ENCODE measurements at regions not wholly inside any gene's neighbourhood (a gene's known extent, or its start where the extent isn't known, plus 50 kb on each side); places are given as distances from the start of the nearest gene placed in this dataset.

- ChIA-PET POLR2A (no interaction called here), CTCF (no interaction called here)
- Histone ChIP-seq H3K27me3 (ENCODE audit: control insufficient read depth, insufficient read depth, low read length) (no peaks in the 10 kb centered on the region), H3K36me3 (ENCODE audit: control insufficient read depth, insufficient read depth, low read length) (no peaks in the 10 kb centered on the region), H3K4me3 (ENCODE audit: low read depth, low read length) (no peak overlapping the region)
- no peak for TF ChIP-seq CTCF (IDR thresholded peaks at IDR 0.05; ENCODE audit: insufficient read depth, low read depth, low read length)
- no peak for DNase-seq (ENCODE audit: low read depth)
These were observed 370.0 kb downstream of the FGF9 start for GRCh38 chr13:22040810-22041364.

- CTCF ChIA-PET, result interaction anchor here (0.6 kb wide), 1 partner anchor 147 kb away, joined by 3 read pairs; no protein-coding TSS in a partner anchor
- POLR2A ChIA-PET, result no interaction called here
These were observed 370.9 kb downstream of the FGF9 start for GRCh38 chr13:22041741-22042140.

GRCh38 chr13:22047082-22047784 is 376.4 kb downstream of the FGF9 start:
- no peak for DNase-seq (ENCODE audit: low read depth)
- ChIA-PET POLR2A (no interaction called here), CTCF (no interaction called here)
- no peak for TF ChIP-seq CTCF (IDR thresholded peaks at IDR 0.05; ENCODE audit: insufficient read depth, low read depth, low read length)
- no peak overlapping the region for H3K4me3 ChIP-seq (ENCODE audit: low read depth, low read length)
- no peaks in the 10 kb centered on the region for H3K27me3 ChIP-seq (ENCODE audit: control insufficient read depth, insufficient read depth, low read length)
- H3K36me3 ChIP-seq (ENCODE audit: control insufficient read depth, insufficient read depth, low read length), result no peaks in the 10 kb centered on the region

More at GRCh38 chr13:22041741-22042140, 370.9 kb downstream of the FGF9 start:
- Histone ChIP-seq H3K27me3 (ENCODE audit: control insufficient read depth, insufficient read depth, low read length) (no peaks in the 10 kb centered on the region), H3K4me3 (ENCODE audit: low read depth, low read length) (no peak overlapping the region), H3K36me3 (ENCODE audit: control insufficient read depth, insufficient read depth, low read length) (no peaks in the 10 kb centered on the region)
- no peak for DNase-seq (ENCODE audit: low read depth)
- TF ChIP-seq CTCF (IDR thresholded peaks at IDR 0.05; ENCODE audit: insufficient read depth, low read depth, low read length), result no peak

- TF ChIP-seq CTCF (IDR thresholded peaks at IDR 0.05; ENCODE audit: insufficient read depth, low read depth, low read length), result no peak
- Histone ChIP-seq H3K36me3 (ENCODE audit: control insufficient read depth, insufficient read depth, low read length) (no peaks in the 10 kb centered on the region), H3K27me3 (ENCODE audit: control insufficient read depth, insufficient read depth, low read length) (no peaks in the 10 kb centered on the region), H3K4me3 (ENCODE audit: low read depth, low read length) (no peak overlapping the region)
- no peak for DNase-seq (ENCODE audit: low read depth)
- CTCF ChIA-PET, result no interaction called here
- POLR2A ChIA-PET, result no interaction called here
These were observed 376.9 kb downstream of the FGF9 start for GRCh38 chr13:22047785-22048104.

- H3K4me3 ChIP-seq (ENCODE audit: low read depth, low read length), result no peak overlapping the region
- CTCF ChIA-PET, result interaction anchor here (0.6 kb wide), 1 partner anchor 313 kb away, joined by 3 read pairs; no protein-coding TSS in a partner anchor
- H3K27me3 ChIP-seq (ENCODE audit: control insufficient read depth, insufficient read depth, low read length), result no peaks in the 10 kb centered on the region
- DNase-seq (ENCODE audit: low read depth), result peak; percentile 34
- TF ChIP-seq CTCF (IDR thresholded peaks at IDR 0.05; ENCODE audit: insufficient read depth, low read depth, low read length), result no peak
- POLR2A ChIA-PET, result no interaction called here
- no peaks in the 10 kb centered on the region for H3K36me3 ChIP-seq (ENCODE audit: control insufficient read depth, insufficient read depth, low read length)
These were observed 378.5 kb downstream of the FGF9 start for GRCh38 chr13:22049384-22049783.

Data from BJ (cell line).